Adrenal gland (tissue), 9 donors: ENCODE measurements at regions not wholly inside any gene's neighbourhood (a gene's known extent, or its start where the extent isn't known, plus 50 kb on each side); places are given as distances from the start of the nearest gene placed in this dataset.

ENCODE experiments used
- DNase-seq, 7 donors: peaks; one replicate each; pipeline ENCODE4 v3.0.0-alpha.2; 2019 to 2020
- H3K27ac ChIP-seq, 5 donors: fragments of 200-600 bp; sonication (generic) in 4 of 5; 1 replicate in 3 of 5; 2 replicates in 2 of 5; pipeline versions ENCODE4 v1.5.1 to v1.8.0; 2016 to 2020; ENCODE audit warnings: mild to moderate bottlenecking in 1 of 5
- H3K27me3 ChIP-seq: fragments of 200-600 bp; 2 replicates; pipeline ENCODE4 v1.8.0; 2021
- H3K36me3 ChIP-seq, 2 donors: fragments of 200-600 bp; replicated peaks in 1 of 2; 1 replicate in 1 of 2; 2 replicates in 1 of 2; pipeline versions ENCODE4 v1.5.1 to v1.8.0; 2018 to 2022
- H3K4me1 ChIP-seq, 2 donors: fragments of 200-600 bp; replicated peaks in 1 of 2; 1 replicate in 1 of 2; 2 replicates in 1 of 2; pipeline versions ENCODE4 v1.5.1 to v1.8.0; 2018 to 2021
- H3K4me3 ChIP-seq, 4 donors: fragments of 200-600 bp; sonication (generic) in 3 of 4; one replicate each; pipeline ENCODE4 v1.5.1; 2016 to 2018
- H3K9me3 ChIP-seq, 3 donors: fragments of 200-600 bp; sonication (generic) in 1 of 3; replicated peaks in 1 of 3; 1 replicate in 2 of 3; 2 replicates in 1 of 3; pipeline versions ENCODE4 v1.5.1 to v1.8.0; 2016 to 2021
- CTCF ChIP-seq, 6 experiments: fragments of 450-650 bp in 4 of 6; fragments of 200-600 bp in 2 of 6; sonication (generic) in 1 of 6; IDR thresholded peaks; 1 replicate in 5 of 6; 2 replicates in 1 of 6; pipeline versions ENCODE4 v1.5.1 to v1.8.0; 2016 to 2021; ENCODE audit warnings: antibody characterized with exemption in 6 of 6, mild to moderate bottlenecking in 2 of 6, moderate library complexity in 1 of 6
- POLR2A ChIP-seq, 2 donors: fragments of 450-650 bp; IDR thresholded peaks; one replicate each; pipeline ENCODE4 v1.6.1; 2017; ENCODE audit warnings: antibody characterized with exemption in 2 of 2, mild to moderate bottlenecking in 2 of 2, moderate library complexity in 1 of 2
- WGBS, 4 donors: extraction: QIAGEN DNeasy Blood & Tissue Kit in 2 of 4; methylation state at CpG; one replicate each; pipeline versions ENCODE4 v1.1.5 to v1.1.7; 2013 to 2017; 5-methylcytosine and 5-hydroxymethylcytosine counted together
- intact Hi-C, 2 donors: fragments of 100-400 bp; cut with DNase I; formaldehyde crosslinking; loops; one replicate each; pipeline versions ENCODE4 v1.14.1 to v1.15.0; 2022 to 2023
- donor health status: healthy with polysubstance abuse.
- donor health status: Bipolar disorder and iron deficiency.
- donor health status: DM: yes; HTN: yes; CAD: no.
- donor health status: DM: no; HTN: no; CAD: no.
- donor health status: DM: no; HTN: no; CAD: no.

GRCh38 chr10:62619413-62619738 lies 185.1 kb upstream of the ADO start:
- Histone ChIP-seq H3K27me3 (no peaks in the 10 kb centered on the region), H3K27ac (peak overlapping the region in 1 of 5 donors; percentile 57), H3K4me3 (no peak overlapping the region), H3K4me1 (peaks cover 0 to 4% of the 10 kb centered on the region in 2 donors), H3K9me3 (no peaks in the 10 kb centered on the region), H3K36me3 (no peaks in the 10 kb centered on the region)
- intact Hi-C loops, result no loop called here
- no peak for DNase-seq
- WGBS, 4 donors, result 65 to 86% (median 73%) methylated on average over 2 of the region's 2 CpGs
- TF ChIP-seq CTCF (IDR thresholded peaks at IDR 0.05) (no peak), POLR2A (IDR thresholded peaks at IDR 0.05) (no peak)

- DNase-seq, result peak in 2 of 7 donors; percentile 25 to 26
- peak overlapping the region in 1 of 5 donors; percentile 57 for H3K27ac ChIP-seq
- 69 to 78% (median 74%) methylated on average over 2 of the region's 2 CpGs for WGBS, 4 donors
Measured at GRCh38 chr10:62620491-62620890, 184.0 kb upstream of the ADO start.

GRCh38 chr10:62623223-62623622 lies 181.3 kb upstream of the ADO start:
- H3K4me3 ChIP-seq, result no peak overlapping the region
- H3K27me3 ChIP-seq, result no peaks in the 10 kb centered on the region
- H3K27ac ChIP-seq, result no peak overlapping the region
- TF ChIP-seq CTCF (IDR thresholded peaks at IDR 0.05) (no peak), POLR2A (IDR thresholded peaks at IDR 0.05) (no peak)
- H3K4me1 ChIP-seq, result peaks cover 0 to 9% of the 10 kb centered on the region in 2 donors
- intact Hi-C loops, result no loop called here
- no peaks in the 10 kb centered on the region for H3K36me3 ChIP-seq
- DNase-seq, result no peak
- 77 to 86% (median 81%) methylated on average over 7 of the region's 7 CpGs for WGBS, 4 donors
- H3K9me3 ChIP-seq, result no peaks in the 10 kb centered on the region

More at GRCh38 chr10:62620491-62620890, 184.0 kb upstream of the ADO start:
- Histone ChIP-seq H3K4me3 (no peak overlapping the region), H3K36me3 (no peaks in the 10 kb centered on the region), H3K27me3 (no peaks in the 10 kb centered on the region), H3K9me3 (no peaks in the 10 kb centered on the region), H3K4me1 (peaks cover 0 to 4% of the 10 kb centered on the region in 2 donors)
- intact Hi-C loops, result no loop called here
- no peak for TF ChIP-seq CTCF (IDR thresholded peaks at IDR 0.05)
- TF ChIP-seq POLR2A (IDR thresholded peaks at IDR 0.05), result no peak

GRCh38 chr10:62625484-62625883 lies 179.0 kb upstream of the ADO start:
- Histone ChIP-seq H3K36me3 (no peaks in the 10 kb centered on the region), H3K4me1 (peaks cover 0 to 5% of the 10 kb centered on the region in 2 donors), H3K27ac (no peak overlapping the region), H3K9me3 (no peaks in the 10 kb centered on the region), H3K4me3 (no peak overlapping the region), H3K27me3 (no peaks in the 10 kb centered on the region)
- TF ChIP-seq CTCF (IDR thresholded peaks at IDR 0.05), result no peak
- TF ChIP-seq POLR2A (IDR thresholded peaks at IDR 0.05), result no peak
- 77 to 84% (median 80%) methylated on average over 2 of the region's 2 CpGs for WGBS, 4 donors
- intact Hi-C loops, result no loop called here
- DNase-seq, result no peak
